ENCODE measurements at regions not wholly inside any gene's neighbourhood (a gene's known extent, or its start where the extent isn't known, plus 50 kb on each side); places are given as distances from the start of the nearest gene placed in this dataset.

DNA sequence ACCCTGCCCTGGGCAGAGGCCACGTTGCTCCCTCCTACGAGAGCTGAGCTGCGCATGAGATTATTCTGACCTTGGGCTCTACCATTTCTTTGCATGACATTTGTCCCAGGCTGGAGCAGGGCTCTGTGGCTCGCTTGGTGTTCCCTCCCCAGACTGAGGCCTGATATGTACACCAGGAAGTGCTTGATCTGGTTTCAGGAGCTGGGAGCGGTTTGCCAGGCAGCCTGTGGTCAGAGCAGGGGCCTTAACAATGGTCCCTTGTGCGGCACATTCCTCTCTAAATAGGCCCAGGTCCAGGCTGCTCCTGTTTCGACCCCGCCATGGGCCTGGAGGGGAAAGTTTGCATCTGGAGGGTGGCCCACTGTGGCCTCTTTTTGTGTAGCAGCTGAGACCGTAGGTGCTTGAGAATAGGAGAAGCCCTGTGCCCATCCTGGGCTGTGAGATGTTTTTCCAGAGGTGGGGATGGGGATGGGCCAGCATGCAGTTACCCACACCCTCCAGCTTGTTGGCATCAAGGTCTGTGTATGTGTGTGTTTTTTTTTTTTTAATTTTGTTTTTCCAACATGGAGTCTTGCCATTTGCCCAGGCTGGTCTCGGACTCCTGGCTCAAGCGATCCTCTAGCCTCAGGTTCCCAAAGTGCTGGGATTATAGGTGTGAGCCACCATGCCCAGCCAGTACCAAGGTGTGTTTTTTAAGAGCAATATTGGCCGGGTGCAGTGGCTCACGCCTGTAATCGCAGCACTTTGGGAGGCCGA, 253.9 kb downstream of the SEC14L1 start (continued):
- TF ChIP-seq SMAD3 (CRISPR knock-in tag; IDR thresholded peaks at IDR 0.05) (peak; percentile 86; the same call in 1 of the 2 replicates), TFDP1 (CRISPR knock-in tag; IDR thresholded peaks at IDR 0.05; ENCODE audit: borderline replicate concordance) (peak; percentile 73; the same call in 1 of the 2 replicates), ZNF792 (CRISPR knock-in tag; IDR thresholded peaks at IDR 0.05) (peak; percentile 33; the same call in 1 of the 2 replicates), SALL1 (CRISPR knock-in tag; IDR thresholded peaks at IDR 0.05) (peak; percentile 93), TGIF2 (CRISPR knock-in tag; IDR thresholded peaks at IDR 0.05) (peak; percentile 89), ZFP36L2 (CRISPR knock-in tag; IDR thresholded peaks at IDR 0.05) (no peak), ZNF781 (CRISPR knock-in tag; IDR thresholded peaks at IDR 0.05; ENCODE audit: borderline replicate concordance, not compliant biosample characterization) (peak; percentile 61), KDM4B (CRISPR knock-in tag; IDR thresholded peaks at IDR 0.05) (0 out of 2 replicates have a peak, but pooled peaks have one; percentile 22), SOX13 (IDR thresholded peaks at IDR 0.05) (no peak), SOX13 (CRISPR knock-in tag; conservative IDR thresholded peaks at IDR 0.05 in 1 of 2, IDR thresholded peaks at IDR 0.05 in 1 of 2) (peak in 1 of 2 experiments; percentile 82; a peak in 2 of 4 replicates), RBM39 (IDR thresholded peaks at IDR 0.05; ENCODE audit: low read depth, low read length, poor library complexity, severe bottlenecking) (no peak), BCL6 (CRISPR knock-in tag; IDR thresholded peaks at IDR 0.05) (peak; percentile 79), ZNF512 (CRISPR knock-in tag; IDR thresholded peaks at IDR 0.05) (peak; percentile 62; the same call in 1 of the 2 replicates)
- TF ChIP-seq, protein P1, sequence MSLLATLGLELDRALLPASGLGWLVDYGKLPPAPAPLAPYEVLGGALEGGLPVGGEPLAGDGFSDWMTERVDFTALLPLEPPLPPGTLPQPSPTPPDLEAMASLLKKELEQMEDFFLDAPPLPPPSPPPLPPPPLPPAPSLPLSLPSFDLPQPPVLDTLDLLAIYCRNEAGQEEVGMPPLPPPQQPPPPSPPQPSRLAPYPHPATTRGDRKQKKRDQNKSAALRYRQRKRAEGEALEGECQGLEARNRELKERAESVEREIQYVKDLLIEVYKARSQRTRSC (CRISPR knock-in tag; IDR thresholded peaks at IDR 0.05; ENCODE audit: low read depth): no peak
- TF ChIP-seq, protein P2, sequence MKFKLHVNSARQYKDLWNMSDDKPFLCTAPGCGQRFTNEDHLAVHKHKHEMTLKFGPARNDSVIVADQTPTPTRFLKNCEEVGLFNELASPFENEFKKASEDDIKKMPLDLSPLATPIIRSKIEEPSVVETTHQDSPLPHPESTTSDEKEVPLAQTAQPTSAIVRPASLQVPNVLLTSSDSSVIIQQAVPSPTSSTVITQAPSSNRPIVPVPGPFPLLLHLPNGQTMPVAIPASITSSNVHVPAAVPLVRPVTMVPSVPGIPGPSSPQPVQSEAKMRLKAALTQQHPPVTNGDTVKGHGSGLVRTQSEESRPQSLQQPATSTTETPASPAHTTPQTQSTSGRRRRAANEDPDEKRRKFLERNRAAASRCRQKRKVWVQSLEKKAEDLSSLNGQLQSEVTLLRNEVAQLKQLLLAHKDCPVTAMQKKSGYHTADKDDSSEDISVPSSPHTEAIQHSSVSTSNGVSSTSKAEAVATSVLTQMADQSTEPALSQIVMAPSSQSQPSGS (CRISPR knock-in tag; IDR thresholded peaks at IDR 0.05): peak; percentile 80
- TF ChIP-seq, protein P3, sequence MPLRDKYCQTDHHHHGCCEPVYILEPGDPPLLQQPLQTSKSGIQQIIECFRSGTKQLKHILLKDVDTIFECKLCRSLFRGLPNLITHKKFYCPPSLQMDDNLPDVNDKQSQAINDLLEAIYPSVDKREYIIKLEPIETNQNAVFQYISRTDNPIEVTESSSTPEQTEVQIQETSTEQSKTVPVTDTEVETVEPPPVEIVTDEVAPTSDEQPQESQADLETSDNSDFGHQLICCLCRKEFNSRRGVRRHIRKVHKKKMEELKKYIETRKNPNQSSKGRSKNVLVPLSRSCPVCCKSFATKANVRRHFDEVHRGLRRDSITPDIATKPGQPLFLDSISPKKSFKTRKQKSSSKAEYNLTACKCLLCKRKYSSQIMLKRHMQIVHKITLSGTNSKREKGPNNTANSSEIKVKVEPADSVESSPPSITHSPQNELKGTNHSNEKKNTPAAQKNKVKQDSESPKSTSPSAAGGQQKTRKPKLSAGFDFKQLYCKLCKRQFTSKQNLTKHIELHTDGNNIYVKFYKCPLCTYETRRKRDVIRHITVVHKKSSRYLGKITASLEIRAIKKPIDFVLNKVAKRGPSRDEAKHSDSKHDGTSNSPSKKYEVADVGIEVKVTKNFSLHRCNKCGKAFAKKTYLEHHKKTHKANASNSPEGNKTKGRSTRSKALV (CRISPR knock-in tag; IDR thresholded peaks at IDR 0.05): 0 out of 2 replicates have a peak, but pooled peaks have one; percentile 28
- TF ChIP-seq, protein P4, sequence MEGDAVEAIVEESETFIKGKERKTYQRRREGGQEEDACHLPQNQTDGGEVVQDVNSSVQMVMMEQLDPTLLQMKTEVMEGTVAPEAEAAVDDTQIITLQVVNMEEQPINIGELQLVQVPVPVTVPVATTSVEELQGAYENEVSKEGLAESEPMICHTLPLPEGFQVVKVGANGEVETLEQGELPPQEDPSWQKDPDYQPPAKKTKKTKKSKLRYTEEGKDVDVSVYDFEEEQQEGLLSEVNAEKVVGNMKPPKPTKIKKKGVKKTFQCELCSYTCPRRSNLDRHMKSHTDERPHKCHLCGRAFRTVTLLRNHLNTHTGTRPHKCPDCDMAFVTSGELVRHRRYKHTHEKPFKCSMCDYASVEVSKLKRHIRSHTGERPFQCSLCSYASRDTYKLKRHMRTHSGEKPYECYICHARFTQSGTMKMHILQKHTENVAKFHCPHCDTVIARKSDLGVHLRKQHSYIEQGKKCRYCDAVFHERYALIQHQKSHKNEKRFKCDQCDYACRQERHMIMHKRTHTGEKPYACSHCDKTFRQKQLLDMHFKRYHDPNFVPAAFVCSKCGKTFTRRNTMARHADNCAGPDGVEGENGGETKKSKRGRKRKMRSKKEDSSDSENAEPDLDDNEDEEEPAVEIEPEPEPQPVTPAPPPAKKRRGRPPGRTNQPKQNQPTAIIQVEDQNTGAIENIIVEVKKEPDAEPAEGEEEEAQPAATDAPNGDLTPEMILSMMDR (CRISPR knock-in tag; IDR thresholded peaks at IDR 0.05): 0 out of 2 replicates have a peak, but pooled peaks have one; percentile 37
- TF ChIP-seq, protein P5, sequence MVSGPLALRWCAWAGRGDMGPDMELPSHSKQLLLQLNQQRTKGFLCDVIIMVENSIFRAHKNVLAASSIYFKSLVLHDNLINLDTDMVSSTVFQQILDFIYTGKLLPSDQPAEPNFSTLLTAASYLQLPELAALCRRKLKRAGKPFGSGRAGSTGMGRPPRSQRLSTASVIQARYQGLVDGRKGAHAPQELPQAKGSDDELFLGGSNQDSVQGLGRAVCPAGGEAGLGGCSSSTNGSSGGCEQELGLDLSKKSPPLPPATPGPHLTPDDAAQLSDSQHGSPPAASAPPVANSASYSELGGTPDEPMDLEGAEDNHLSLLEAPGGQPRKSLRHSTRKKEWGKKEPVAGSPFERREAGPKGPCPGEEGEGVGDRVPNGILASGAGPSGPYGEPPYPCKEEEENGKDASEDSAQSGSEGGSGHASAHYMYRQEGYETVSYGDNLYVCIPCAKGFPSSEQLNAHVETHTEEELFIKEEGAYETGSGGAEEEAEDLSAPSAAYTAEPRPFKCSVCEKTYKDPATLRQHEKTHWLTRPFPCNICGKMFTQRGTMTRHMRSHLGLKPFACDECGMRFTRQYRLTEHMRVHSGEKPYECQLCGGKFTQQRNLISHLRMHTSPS (CRISPR knock-in tag; IDR thresholded peaks at IDR 0.05; ENCODE audit: low read depth): peak; percentile 63; the same call in 1 of the 2 replicates

Data from HepG2 (cell line).